ENCODE measurements at regions not wholly inside any gene's neighbourhood (a gene's known extent, or its start where the extent isn't known, plus 50 kb on each side); places are given as distances from the start of the nearest gene placed in this dataset.
A peak's percentile ranks its signal among the peaks of the same experiment; 100 is the strongest.

DNA sequence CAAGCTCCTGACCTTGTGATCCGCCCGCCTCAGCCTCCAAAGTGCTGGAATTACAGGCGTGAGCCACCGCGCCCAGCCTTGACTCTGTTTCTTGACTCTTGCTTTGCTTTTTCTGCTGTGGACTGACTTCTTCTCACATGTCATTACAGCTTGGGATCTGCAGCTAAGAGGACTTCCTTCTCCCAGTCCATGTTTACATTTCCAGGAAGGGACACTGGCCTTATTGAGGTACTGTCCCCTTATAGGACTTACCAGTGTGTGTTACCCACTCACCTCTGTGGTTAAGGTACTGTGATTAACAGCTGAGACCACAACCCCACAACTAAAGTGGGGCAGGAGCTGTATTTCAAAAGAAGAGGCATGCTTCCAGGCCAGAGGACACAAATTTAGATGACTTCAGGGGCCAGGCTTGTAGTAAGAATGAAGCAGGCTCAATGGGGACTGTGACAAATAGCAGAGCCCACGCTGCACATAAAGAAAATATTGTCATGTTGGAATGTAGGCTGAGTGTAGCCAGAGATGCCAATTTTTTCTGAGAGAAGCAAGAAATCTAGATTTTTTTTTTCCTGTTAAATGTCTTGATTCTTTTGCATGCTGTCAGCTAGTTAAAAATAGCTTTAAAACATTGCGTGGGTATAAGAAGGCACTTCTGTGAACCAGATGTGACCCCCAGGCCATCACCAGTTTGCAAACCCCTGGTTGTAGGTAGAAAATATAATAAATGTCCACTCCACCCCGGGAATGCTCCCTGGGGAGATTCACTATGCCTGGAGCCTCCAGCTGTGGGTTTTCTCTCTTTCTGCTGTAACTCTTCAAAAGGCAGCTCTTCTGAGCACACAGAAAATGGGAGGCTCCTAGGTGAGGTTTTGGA is 75.0 kb downstream of the PTPDC1 start:
- TF ChIP-seq, protein P1, sequence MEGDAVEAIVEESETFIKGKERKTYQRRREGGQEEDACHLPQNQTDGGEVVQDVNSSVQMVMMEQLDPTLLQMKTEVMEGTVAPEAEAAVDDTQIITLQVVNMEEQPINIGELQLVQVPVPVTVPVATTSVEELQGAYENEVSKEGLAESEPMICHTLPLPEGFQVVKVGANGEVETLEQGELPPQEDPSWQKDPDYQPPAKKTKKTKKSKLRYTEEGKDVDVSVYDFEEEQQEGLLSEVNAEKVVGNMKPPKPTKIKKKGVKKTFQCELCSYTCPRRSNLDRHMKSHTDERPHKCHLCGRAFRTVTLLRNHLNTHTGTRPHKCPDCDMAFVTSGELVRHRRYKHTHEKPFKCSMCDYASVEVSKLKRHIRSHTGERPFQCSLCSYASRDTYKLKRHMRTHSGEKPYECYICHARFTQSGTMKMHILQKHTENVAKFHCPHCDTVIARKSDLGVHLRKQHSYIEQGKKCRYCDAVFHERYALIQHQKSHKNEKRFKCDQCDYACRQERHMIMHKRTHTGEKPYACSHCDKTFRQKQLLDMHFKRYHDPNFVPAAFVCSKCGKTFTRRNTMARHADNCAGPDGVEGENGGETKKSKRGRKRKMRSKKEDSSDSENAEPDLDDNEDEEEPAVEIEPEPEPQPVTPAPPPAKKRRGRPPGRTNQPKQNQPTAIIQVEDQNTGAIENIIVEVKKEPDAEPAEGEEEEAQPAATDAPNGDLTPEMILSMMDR (IDR thresholded peaks at IDR 0.05; ENCODE audit: low read depth, low read length) = no peak
- no peak overlapping the region for H3K4me3 ChIP-seq (ENCODE audit: low read depth, low read length)

DNA sequence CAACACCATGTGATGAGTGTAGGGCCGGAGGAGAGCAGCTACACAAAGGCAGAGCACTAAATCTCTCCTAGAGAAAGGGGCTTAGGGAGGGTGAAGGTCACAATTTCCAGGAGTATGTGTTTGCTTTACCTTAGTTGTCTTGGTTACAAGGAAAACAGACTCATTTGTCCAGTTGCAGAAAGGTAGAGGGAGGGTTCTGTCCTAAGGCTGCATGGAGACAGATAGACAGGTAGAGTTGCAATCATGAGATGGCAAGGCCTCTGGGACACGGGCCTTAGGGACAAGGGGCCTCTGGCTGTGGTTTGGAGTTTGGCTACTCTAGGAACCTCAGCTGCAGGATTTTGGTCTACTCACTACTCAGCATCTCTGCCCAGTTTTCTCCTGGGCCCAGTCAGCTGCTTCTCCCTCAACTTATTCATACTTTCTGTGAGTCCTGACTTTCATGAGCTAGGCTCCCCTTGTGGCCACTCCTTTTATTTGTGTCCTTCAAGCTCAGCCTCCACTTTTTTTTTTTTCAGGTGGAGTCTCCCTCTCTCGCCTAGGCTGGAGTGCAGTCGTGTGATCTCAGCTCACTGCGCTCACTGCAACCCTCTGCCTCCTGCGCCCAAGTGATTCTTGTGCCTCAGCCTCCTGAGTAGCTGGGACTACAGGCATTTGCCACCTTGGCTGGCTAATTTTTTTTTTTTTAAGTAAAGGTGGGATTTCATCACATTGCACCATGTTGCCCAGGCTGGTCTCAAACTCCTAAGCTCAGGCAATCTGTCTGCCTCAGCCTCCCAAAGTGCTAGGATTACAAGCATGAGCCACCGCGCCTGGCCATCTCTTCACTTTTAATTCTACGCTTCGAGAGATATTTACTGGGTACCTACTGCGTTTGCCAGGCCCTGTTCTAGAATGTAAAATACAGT is 76.6 kb downstream of the PTPDC1 start:
- TF ChIP-seq, protein P1 (IDR thresholded peaks at IDR 0.05; ENCODE audit: low read depth, low read length) = no peak
- H3K4me3 ChIP-seq (ENCODE audit: low read depth, low read length) = no peak overlapping the region

DNA sequence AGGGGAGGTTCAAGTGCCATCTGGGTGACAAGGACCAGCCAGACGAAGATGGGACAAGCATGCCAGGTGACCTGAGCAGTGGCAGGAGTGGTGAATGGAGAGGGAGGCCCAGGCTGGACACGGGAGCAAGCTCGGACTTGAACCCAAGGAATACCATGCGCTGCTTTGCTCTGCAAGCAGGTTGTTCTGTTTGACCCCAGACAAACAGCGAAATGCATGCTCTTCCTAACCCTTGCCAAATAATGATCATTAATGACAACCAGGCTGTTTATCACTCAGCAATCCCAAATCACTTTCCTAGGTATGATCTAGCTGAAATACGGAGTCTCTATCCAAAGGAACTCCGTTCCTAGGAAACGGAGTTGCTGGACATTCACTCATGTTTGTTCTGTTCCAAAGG is 77.4 kb downstream of the PTPDC1 start:
- TF ChIP-seq, protein P1 (IDR thresholded peaks at IDR 0.05; ENCODE audit: low read depth, low read length) = no peak

DNA sequence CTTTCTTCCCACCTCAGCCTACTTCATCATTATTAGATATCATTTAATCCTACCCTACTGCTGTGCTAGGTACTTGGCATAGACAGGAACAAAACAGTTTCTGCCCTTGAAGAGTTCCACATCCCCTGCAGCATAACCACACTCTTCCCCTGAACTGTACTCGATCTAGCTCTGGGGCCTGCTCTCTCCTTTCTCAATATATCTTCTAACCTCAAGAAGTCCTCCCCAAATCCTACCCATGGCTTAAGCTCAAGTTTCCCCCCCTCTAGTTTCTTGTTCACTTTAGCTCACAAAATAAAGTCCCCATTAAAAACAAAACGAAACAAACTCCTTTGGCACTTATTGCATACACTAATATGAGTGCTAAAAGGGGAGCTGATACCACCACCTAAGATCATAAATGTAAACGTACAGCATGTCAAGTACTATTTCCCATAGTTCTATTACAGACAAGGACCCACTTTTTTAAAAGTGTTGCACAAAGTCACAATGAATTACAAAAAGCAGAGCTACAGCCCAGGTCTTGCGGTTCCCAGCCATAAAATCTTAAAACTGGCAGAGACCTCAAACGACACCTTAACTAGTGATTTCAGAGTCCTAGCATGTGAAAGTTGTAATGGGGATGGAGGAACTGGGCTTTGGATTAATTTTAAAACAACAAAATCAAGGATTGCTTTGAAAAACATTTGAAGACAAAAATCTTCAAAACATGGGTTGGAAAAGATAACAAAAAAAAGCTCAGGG is 80.7 kb downstream of the PTPDC1 start:
- no peak overlapping the region for H3K4me3 ChIP-seq (ENCODE audit: low read depth, low read length)
- TF ChIP-seq, protein P1 (IDR thresholded peaks at IDR 0.05; ENCODE audit: low read depth, low read length) = no peak

More for the DNA sequence above, 77.4 kb downstream of the PTPDC1 start:
- no peak overlapping the region for H3K4me3 ChIP-seq (ENCODE audit: low read depth, low read length)

DNA sequence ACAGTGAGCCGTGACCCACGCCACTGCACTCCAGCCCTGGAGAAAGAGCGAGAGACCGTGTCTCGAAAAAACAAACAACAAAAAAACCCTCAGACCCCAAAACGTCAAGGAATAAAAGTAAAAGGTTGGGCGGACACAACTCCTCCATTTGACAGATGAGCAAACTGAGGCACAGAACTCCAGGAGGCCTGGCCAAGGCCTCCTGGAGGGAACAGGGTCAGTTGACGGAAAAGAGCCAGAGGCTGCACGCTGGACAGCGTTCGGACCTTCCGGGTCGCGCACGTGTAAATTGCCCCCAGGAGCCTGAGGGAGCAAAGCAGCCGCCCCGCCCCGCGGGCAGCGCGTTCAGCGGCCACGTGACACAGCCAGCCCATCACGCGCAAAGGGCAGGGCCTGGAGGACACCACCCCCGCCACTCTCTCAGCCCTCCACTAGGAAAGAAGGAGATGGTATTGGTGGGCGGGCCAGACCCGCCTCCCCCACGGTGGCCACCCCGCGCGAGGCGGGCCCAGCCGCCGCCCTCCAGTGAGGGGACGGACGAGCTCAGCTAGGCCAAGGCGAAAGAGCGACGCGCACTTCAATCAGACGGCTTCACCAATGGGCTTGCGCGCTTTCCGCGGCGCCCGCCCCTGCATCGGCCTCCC is 81.5 kb downstream of the PTPDC1 start:
- TF ChIP-seq, protein P1 (IDR thresholded peaks at IDR 0.05; ENCODE audit: low read depth, low read length) = no peak
- peak overlapping the region; percentile 88 for H3K4me3 ChIP-seq (ENCODE audit: low read depth, low read length)

DNA sequence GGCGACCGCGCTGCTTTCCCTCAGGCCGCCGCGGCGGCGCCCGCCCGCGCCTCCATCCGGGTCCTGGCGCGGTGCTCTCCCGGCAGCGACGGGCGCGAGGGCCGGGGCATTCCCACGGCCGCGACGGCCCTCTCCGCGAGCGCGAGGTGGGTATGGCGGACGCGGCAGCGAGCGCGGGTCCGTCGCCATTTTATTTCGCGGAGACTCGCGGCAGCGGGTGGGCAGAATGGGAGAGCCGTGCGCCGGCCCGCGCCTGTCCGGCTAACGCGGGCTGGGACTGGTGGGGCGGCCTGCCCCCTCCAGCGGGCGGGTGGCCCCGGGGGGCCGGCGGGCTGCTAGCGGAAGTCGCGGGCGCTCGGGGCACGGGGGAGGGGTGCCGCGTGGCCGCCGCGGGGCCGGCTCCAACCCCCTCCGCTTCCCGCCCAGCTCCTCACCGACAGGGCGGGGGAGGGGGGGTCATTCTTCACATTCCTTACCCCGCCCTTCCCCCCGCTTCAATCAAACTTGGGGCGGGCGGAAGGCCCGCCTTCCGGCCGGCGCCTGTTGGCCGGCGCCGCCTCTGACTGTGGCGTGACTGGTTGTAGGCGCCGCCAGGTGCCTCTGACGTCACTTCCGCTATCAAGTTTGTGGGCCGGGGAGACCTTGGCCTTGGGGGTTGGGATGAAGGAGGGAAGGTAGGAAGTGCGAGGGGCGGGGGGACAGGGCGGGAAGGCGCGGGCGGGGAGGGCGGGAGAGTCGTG is 82.1 kb downstream of the PTPDC1 start:
- H3K4me3 ChIP-seq (ENCODE audit: low read depth, low read length) = peak overlapping the region; percentile 88
- TF ChIP-seq, protein P1 (IDR thresholded peaks at IDR 0.05; ENCODE audit: low read depth, low read length) = no peak

Data from WI38 (cell line).